ENCODE measurements at regions not wholly inside any gene's neighbourhood (a gene's known extent, or its start where the extent isn't known, plus 50 kb on each side); places are given as distances from the start of the nearest gene placed in this dataset.

DNA sequence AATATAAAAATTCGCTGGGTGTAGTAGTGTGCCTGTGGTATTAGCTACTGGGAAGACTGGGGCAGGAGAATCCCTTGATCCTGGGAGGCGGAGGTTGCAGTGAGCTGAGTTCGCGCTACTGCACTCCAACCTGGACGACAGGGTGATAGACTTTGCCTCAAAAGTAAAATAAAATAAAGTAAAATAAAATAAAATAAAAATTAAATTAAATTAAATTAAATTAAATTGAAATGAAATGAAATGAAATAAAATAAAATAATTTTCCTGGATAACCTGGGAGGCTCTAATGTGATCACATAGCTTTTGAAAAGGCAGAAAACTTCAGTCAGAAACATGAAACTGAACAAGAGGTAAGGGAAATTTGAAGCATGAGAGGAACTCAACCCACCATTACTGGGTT, 818.4 kb upstream of the ATXN7L3B start:
- H3K9me3 ChIP-seq = no peaks in the 10 kb centered on the region
- H3K27me3 ChIP-seq = no peaks in the 10 kb centered on the region
- 89% methylated on average over 5 of the region's 5 CpGs for WGBS
- TF ChIP-seq POLR2AphosphoS5 (IDR thresholded peaks at IDR 0.05) = no peak
- no peak for TF ChIP-seq POLR2A (IDR thresholded peaks at IDR 0.05)
- no peak for TF ChIP-seq EP300 (IDR thresholded peaks at IDR 0.05)
- TF ChIP-seq, protein P1, sequence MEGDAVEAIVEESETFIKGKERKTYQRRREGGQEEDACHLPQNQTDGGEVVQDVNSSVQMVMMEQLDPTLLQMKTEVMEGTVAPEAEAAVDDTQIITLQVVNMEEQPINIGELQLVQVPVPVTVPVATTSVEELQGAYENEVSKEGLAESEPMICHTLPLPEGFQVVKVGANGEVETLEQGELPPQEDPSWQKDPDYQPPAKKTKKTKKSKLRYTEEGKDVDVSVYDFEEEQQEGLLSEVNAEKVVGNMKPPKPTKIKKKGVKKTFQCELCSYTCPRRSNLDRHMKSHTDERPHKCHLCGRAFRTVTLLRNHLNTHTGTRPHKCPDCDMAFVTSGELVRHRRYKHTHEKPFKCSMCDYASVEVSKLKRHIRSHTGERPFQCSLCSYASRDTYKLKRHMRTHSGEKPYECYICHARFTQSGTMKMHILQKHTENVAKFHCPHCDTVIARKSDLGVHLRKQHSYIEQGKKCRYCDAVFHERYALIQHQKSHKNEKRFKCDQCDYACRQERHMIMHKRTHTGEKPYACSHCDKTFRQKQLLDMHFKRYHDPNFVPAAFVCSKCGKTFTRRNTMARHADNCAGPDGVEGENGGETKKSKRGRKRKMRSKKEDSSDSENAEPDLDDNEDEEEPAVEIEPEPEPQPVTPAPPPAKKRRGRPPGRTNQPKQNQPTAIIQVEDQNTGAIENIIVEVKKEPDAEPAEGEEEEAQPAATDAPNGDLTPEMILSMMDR (IDR thresholded peaks at IDR 0.05) = no peak
- H3K36me3 ChIP-seq = no peaks in the 10 kb centered on the region
- no peak overlapping the region for H3K27ac ChIP-seq
- DNase-seq (ENCODE audit: low spot score in 2 of 2) = no peak
- H3K4me3 ChIP-seq = no peak overlapping the region
- H3K4me1 ChIP-seq = no peaks in the 10 kb centered on the region

DNA sequence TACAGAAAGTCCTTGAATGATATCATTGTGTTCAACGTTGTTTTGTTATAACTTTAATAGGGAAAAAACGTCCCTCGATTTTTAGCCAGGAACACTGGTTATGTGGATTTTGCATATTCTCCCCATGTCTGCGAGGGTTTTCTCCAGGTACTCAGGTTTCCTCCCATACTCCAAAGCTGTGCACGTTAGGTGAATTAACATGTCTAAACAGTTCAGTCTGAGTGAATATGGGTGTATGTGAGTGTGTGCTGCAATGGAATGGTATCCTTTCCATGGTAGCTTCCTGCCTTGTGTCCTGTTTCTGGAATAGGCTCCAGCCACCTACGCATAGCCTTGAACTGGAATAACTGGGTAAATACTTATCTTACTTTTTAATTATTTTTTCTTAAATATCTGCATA, 810.8 kb upstream of the ATXN7L3B start:
- H3K4me1 ChIP-seq = no peaks in the 10 kb centered on the region
- H3K27me3 ChIP-seq = no peaks in the 10 kb centered on the region
- H3K27ac ChIP-seq = no peak overlapping the region
- 45% methylated on average over 6 of the region's 6 CpGs for WGBS
- no peak for DNase-seq (ENCODE audit: low spot score in 2 of 2)
- H3K36me3 ChIP-seq = no peaks in the 10 kb centered on the region
- no peaks in the 10 kb centered on the region for H3K9me3 ChIP-seq
- TF ChIP-seq, protein P1 (IDR thresholded peaks at IDR 0.05) = no peak
- no peak for TF ChIP-seq POLR2A (IDR thresholded peaks at IDR 0.05)
- TF ChIP-seq POLR2AphosphoS5 (IDR thresholded peaks at IDR 0.05) = no peak
- no peak for TF ChIP-seq EP300 (IDR thresholded peaks at IDR 0.05)
- H3K4me3 ChIP-seq = no peak overlapping the region

DNA sequence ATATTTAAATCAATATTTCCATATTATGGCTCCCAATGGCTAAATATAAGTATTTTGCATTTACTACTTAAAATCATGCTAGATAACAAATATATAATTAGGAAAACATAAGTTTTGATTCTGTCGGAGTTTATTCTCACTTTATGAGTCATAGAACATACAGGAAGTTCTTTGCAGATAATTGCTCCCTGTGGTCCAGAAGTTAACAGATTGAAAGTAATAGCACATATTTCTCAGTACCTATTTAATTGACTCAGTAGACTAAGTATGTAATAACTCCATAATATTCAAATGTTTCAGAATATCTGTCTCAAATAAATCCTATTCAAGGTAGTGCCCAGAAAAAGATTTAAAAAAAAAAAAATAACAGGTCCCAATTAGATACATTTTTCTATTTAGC, 806.0 kb upstream of the ATXN7L3B start:
- no peaks in the 10 kb centered on the region for H3K36me3 ChIP-seq
- H3K27me3 ChIP-seq = no peaks in the 10 kb centered on the region
- H3K27ac ChIP-seq = no peak overlapping the region
- no peak for TF ChIP-seq POLR2AphosphoS5 (IDR thresholded peaks at IDR 0.05)
- TF ChIP-seq POLR2A (IDR thresholded peaks at IDR 0.05) = no peak
- TF ChIP-seq EP300 (IDR thresholded peaks at IDR 0.05) = no peak
- TF ChIP-seq, protein P1 (IDR thresholded peaks at IDR 0.05) = no peak
- no peaks in the 10 kb centered on the region for H3K4me1 ChIP-seq
- H3K9me3 ChIP-seq = no peaks in the 10 kb centered on the region
- no peak for DNase-seq (ENCODE audit: low spot score in 2 of 2)
- no peak overlapping the region for H3K4me3 ChIP-seq
- 35% methylated on average over 1 of the region's 1 CpG for WGBS

DNA sequence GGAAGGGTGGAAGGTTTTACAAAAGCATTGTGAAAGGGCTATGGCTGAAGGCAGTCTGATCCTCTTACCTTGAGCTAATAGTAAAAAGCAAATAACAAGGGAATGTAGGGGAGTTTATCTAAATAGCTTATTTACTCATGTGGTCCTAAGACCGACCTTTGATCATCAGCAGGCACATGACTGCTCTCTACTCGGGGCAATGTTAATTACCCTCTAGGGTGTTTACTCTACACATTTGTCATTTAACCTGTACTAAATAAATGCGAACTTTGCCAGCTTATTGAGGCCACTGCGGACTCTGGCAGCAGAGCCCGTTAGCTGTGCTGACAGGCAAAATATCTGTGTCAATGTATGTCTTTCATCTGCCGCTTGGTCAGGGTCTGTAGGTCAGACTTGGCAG, 768.3 kb upstream of the ATXN7L3B start:
- TF ChIP-seq POLR2AphosphoS5 (IDR thresholded peaks at IDR 0.05) (no peak), EP300 (IDR thresholded peaks at IDR 0.05) (no peak), POLR2A (IDR thresholded peaks at IDR 0.05) (no peak)
- TF ChIP-seq, protein P1 (IDR thresholded peaks at IDR 0.05) = no peak
- Histone ChIP-seq H3K9me3 (peaks cover 4% of the 10 kb centered on the region), H3K4me1 (no peaks in the 10 kb centered on the region), H3K36me3 (no peaks in the 10 kb centered on the region), H3K27me3 (no peaks in the 10 kb centered on the region), H3K4me3 (no peak overlapping the region), H3K27ac (no peak overlapping the region)
- 62% methylated on average over 6 of the region's 6 CpGs for WGBS
- DNase-seq (ENCODE audit: low spot score in 2 of 2) = no peak

DNA sequence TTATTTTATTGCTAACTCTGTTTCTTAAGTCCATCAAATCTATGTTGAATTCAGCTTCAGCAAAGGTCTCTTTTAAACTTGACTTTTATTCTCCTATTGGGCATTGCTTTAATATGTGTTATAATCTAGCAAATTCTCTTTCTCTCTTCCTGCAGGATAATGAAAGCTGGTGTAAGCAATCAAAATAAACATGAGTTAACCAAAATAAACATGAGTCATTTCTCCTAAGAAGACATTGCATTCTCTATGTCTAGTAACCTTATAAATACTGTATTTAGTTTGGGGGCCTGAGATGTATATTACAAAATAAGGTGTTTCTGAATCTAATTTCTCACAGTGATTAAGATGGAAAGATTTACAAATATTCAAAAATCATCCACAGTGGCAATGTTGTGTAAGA, 739.1 kb upstream of the ATXN7L3B start:
- DNase-seq (ENCODE audit: low spot score in 2 of 2) = no peak
- H3K9me3 ChIP-seq = no peaks in the 10 kb centered on the region
- no peaks in the 10 kb centered on the region for H3K27me3 ChIP-seq
- H3K36me3 ChIP-seq = no peaks in the 10 kb centered on the region
- no peak overlapping the region for H3K27ac ChIP-seq
- H3K4me3 ChIP-seq = no peak overlapping the region
- TF ChIP-seq POLR2A (IDR thresholded peaks at IDR 0.05) (no peak), POLR2AphosphoS5 (IDR thresholded peaks at IDR 0.05) (no peak), EP300 (IDR thresholded peaks at IDR 0.05) (no peak)
- TF ChIP-seq, protein P1 (IDR thresholded peaks at IDR 0.05) = no peak
- H3K4me1 ChIP-seq = no peaks in the 10 kb centered on the region

All from suprapubic skin (tissue), 4 donors.